GM18517 (cell line): ENCODE measurements at regions not wholly inside any gene's neighbourhood (a gene's known extent, or its start where the extent isn't known, plus 50 kb on each side); places are given as distances from the start of the nearest gene placed in this dataset.
"Not testable (repeated sequence)": the region's sequence is repeated elsewhere in the genome, so short reads cannot be mapped to it uniquely, and the experiment has no call there.

Experiments
- ATAC-seq: cut with Tn5 transposase; IDR thresholded peaks from one replicate; pipeline ENCODE4 v1.9.1; 2021; ENCODE audit warnings: mild to moderate bottlenecking, moderate library complexity; ENCODE audit not compliant: unreplicated experiment

GRCh38 chr14:39628087-39628486 is 195.9 kb upstream of the FBXO33 start:
- ATAC-seq = no peak

GRCh38 chr14:39626589-39627576 is 194.7 kb upstream of the FBXO33 start:
- no peak for ATAC-seq

DNA sequence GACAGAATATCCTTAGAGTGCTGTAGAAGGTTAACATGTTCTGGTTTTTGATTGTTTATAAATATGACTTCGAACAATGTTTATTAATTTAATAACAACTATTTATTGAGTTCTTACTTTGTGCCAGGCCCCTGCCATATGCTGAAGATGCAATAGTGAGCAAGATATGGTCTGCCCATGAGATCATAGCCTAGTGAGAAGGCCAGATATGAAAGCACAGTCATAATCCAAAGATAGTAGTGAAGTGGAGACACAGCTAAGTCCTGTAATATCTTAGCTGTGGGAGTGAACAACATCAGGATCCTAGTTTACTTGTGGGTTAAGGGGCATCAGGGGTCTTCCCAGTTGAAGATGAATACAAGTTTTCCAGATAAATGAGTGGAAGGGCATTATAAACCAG is 189.4 kb upstream of the FBXO33 start:
- no peak for ATAC-seq

DNA sequence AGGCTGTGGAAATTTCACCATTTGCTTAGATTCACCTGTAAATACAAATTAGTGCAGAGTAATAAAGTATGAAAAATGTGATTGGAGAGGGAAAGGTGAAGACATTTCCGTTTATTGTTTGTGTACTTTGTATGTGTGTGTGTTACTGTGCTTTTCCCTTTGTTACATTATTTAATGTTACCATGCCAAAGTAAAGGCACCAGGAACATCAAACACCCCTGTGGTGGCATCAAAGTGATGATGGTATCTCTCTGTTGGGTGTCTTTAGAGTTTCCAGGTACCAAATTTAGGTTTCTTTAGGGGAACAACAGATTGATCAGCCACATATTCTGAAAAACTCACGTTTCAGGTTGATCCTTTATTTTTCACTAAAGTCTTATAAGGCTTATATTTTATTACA is 189.0 kb upstream of the FBXO33 start:
- ATAC-seq = no peak

DNA sequence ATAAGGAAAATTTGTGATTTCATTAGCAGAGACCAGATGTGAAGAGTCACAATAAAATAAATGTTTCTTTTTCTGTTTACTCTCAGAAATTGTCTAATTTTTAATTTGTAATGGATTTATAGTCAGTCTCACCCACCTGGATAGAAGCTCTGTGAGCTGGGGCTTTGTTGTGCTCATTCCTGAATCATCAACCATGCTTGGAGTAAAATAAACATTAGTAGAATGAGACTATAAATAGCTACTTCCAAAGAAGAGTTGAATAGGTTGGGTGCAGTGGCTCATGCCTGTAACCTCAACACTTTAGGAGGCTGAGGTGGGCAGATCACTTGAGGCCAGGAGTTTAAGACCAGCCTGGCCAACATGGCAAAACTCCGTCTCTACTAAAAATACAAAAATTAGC is 185.3 kb upstream of the FBXO33 start:
- ATAC-seq = no peak

GRCh38 chr14:39615352-39615751 is 183.1 kb upstream of the FBXO33 start:
- no peak for ATAC-seq

DNA sequence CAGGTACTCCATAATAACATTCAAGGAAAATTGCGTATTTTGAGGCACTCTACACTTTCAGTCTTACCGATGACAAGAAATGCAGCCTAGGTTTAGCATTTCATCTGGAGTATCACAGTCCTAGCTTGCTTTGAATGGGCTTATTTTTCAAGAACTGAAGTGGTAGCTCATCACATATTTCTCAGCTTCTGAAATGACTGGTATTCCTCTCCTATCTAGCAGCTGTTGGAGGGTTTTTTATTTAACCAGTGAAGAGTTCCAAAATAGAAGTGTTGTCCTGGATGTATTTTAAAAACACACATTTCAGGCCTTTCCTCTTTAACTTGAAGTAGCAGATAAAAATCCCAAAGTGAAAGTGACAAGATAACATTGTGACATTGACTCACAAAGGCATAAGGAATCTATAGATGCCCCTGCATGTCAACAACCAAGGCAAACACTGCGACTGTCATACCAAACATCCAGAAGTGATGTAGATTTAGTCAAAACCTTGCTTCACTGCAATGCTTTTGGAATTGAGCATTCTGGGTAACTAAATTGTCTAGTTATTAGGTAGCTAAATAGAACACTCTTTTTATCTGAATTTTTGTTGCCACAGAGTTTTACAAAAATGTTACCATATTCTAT is 182.2 kb upstream of the FBXO33 start:
- ATAC-seq = no peak

DNA sequence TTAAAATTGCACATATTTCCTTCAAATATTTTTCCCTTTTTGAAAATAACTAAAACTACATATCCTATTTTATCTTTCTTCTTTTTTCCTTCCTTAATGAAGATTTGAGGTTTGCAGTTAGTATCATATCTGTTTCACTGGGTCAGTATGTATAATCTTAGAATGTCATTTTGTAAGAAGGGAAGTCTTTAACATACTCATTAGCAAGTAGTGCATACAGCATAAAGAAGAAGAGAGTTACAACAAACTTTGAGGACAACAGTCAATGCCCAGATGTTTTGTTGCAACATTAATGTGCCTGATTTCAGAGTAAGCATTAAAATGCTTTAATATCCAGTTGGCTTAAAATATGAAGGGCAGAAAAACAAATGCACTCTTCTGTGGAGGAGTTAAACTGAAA is 176.9 kb upstream of the FBXO33 start:
- ATAC-seq = no peak

DNA sequence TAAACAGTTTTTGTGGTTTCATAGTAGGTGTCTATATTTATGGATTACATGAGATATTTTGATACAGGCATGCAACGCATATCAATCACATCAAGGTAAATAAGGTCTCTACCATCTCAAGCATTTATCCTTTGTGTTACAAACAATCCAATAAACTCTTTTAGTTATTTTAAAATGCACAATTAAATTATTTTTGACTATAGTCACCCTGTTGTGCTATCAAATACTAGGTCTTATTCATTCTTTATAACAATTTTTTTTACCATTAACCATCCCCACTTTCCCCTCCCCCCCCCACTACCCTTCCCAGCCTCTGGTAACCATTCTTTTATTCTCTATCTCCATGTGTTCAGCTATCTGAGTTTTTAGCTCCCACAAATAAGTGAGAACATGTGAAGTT is 175.7 kb upstream of the FBXO33 start:
- no peak for ATAC-seq

DNA sequence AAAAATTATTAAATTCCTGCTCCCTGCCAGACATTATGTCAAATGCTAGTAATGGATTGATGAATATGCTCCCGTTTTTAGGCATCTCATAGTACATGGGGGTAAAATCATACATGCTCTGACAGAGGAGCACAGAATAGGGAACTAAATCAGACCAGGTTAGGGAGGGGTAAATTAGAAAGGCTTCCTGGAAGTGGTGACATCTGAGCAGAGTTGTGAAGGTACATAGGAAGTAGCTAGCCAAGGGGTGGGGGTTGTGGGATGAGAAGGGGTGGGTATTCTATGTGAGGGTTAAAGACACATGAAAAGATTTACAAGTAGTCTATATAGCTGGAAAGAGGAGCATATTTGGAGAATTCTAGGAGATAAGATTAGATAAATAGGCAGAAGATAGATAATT is 171.7 kb upstream of the FBXO33 start:
- no peak for ATAC-seq

- no peak for ATAC-seq
These were observed 161.1 kb upstream of the FBXO33 start for GRCh38 chr14:39593377-39593776.

DNA sequence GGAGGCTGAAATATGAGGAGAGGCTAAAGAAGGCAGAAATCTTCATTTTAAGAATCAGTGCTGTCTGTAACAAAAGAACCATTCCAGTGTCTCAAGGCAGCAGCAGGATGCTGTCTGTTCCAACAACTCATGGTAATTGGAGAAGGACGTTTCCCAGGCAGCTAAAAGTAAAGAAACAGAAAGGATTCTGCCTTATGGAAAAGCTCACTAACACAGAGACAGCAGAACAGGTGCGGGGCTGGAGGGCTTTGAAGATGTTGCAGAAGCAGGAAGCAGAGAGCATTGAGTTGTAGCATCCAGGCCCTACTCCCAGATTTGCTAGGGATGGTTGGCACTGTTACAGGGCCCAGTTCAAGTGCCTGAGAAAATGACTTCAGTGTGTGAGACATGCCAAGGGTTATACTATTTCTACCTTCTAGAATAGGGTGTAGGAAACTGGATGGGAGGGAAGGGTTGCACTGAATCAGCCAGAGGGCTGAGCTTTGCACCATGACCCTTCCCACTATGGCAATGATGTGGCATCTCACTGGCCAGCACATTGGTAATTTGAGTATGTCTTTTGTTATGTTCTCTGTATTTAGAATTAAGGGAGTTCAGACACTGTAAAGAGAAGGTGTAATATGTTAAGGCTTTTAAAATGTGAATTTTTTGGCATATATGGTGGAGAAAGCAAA is 160.0 kb upstream of the FBXO33 start:
- no peak for ATAC-seq

DNA sequence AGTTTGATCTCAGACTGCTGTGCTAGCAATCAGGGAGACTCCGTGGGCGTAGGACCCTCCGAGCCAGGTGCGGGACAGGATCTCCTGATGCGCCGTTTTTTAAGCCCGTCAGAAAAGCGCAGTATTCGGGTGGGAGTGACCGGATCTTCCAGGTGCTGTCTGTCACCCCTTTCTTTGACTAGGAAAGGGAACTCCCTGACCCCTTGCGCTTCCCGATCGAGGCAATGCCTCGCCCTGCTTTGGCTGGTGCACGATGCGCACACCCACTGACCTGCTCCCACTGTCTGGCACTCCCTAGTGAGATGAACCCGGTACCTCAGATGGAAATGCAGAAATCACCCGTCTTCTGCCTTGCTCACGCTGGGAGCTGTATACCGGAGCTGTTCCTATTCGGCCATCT is 157.6 kb upstream of the FBXO33 start:
- ATAC-seq = not testable (repeated sequence)

- no peak for ATAC-seq
These were observed 149.9 kb upstream of the FBXO33 start for GRCh38 chr14:39582028-39582654.

DNA sequence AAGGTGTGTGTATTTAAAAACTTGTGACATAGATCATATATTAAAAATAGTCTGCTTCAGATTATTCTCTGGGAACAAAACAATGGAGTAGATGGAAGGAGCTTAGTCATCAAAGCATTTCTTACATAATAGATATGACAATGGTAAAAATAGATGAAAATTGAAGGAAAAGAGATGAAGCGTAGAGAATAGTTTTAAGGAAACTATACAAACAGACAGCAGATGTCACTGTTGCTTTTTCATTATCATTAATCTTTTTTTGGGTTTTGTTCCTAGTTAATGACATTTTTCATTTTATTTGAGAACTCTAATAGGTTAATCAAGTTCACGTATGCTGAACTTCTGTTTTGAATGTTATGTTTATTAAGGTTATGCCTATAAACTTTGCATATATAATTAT is 149.2 kb upstream of the FBXO33 start:
- no peak for ATAC-seq

DNA sequence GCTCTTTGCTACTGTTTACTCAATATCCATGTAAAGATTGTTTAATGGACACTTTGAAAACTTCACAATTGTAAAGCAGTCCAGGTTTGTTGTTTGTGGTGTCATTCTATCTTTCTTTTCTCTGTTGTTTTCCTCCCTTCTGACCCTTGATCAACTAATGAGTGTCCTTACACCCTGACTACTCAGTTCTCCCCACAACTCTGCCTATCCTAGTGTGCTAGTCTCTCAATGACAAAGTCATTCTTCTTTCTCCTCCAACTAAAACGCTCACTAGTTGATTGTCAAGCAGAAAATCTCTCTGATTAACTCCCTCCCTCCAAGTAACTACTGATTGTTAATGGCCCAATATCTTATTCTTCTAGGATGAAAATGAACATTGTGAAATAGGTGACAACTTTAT is 148.5 kb upstream of the FBXO33 start:
- no peak for ATAC-seq

- no peak for ATAC-seq
These were observed 144.5 kb upstream of the FBXO33 start for GRCh38 chr14:39576736-39577135.

- no peak for ATAC-seq
These were observed 144.0 kb upstream of the FBXO33 start for GRCh38 chr14:39576258-39576657.

- ATAC-seq = no peak
These were observed 136.7 kb upstream of the FBXO33 start for GRCh38 chr14:39568809-39569538.

GRCh38 chr14:39566795-39567194 is 134.6 kb upstream of the FBXO33 start:
- no peak for ATAC-seq

- ATAC-seq = no peak
These were observed 131.1 kb upstream of the FBXO33 start for GRCh38 chr14:39563361-39563760.
